ENCODE measurements at regions not wholly inside any gene's neighbourhood (a gene's known extent, or its start where the extent isn't known, plus 50 kb on each side); places are given as distances from the start of the nearest gene placed in this dataset.
"Not testable (repeated sequence)": the region's sequence is repeated elsewhere in the genome, so short reads cannot be mapped to it uniquely, and the experiment has no call there.

GRCh38 chr6:121794630-121795029, 359.2 kb downstream of the GJA1 start:
- no peak overlapping the region for H3K4me3 ChIP-seq (ENCODE audit: low read depth, low read length)
- H3K9me3 ChIP-seq (ENCODE audit: control insufficient read depth, insufficient read depth, low read length), result peaks cover 3% of the 10 kb centered on the region; the same call in 1 of the 2 replicates
- POLR2A ChIA-PET, result interaction anchor here (0.6 to 1.1 kb wide), 3 partner anchors 15 to 349 kb away, joined by 3 to 4 read pairs (median 3); no protein-coding TSS in a partner anchor
- CTCF ChIA-PET, result interaction anchor here (1.1 kb wide), 1 partner anchor 54 kb away, joined by 3 read pairs; no protein-coding TSS in a partner anchor
- no peaks in the 10 kb centered on the region for H3K27me3 ChIP-seq (ENCODE audit: control insufficient read depth, insufficient read depth, low read length)
- H3K27ac ChIP-seq (ENCODE audit: low read depth, low read length), result no peak overlapping the region
- TF ChIP-seq, protein P1, sequence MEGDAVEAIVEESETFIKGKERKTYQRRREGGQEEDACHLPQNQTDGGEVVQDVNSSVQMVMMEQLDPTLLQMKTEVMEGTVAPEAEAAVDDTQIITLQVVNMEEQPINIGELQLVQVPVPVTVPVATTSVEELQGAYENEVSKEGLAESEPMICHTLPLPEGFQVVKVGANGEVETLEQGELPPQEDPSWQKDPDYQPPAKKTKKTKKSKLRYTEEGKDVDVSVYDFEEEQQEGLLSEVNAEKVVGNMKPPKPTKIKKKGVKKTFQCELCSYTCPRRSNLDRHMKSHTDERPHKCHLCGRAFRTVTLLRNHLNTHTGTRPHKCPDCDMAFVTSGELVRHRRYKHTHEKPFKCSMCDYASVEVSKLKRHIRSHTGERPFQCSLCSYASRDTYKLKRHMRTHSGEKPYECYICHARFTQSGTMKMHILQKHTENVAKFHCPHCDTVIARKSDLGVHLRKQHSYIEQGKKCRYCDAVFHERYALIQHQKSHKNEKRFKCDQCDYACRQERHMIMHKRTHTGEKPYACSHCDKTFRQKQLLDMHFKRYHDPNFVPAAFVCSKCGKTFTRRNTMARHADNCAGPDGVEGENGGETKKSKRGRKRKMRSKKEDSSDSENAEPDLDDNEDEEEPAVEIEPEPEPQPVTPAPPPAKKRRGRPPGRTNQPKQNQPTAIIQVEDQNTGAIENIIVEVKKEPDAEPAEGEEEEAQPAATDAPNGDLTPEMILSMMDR (IDR thresholded peaks at IDR 0.05; ENCODE audit: low read depth, low read length), result no peak
- peak; percentile 74 for DNase-seq (ENCODE audit: low read depth, low spot score)

GRCh38 chr6:121797598-121797997, 362.2 kb downstream of the GJA1 start:
- H3K9me3 ChIP-seq (ENCODE audit: control insufficient read depth, insufficient read depth, low read length); H3K4me3 ChIP-seq (ENCODE audit: low read depth, low read length); DNase-seq (ENCODE audit: low read depth, low spot score); H3K27ac ChIP-seq (ENCODE audit: low read depth, low read length); H3K27me3 ChIP-seq (ENCODE audit: control insufficient read depth, insufficient read depth, low read length); CTCF ChIA-PET; POLR2A ChIA-PET: not testable (repeated sequence)

- H3K4me3 ChIP-seq (ENCODE audit: low read depth, low read length); DNase-seq (ENCODE audit: low read depth, low spot score); H3K9me3 ChIP-seq (ENCODE audit: control insufficient read depth, insufficient read depth, low read length); H3K27me3 ChIP-seq (ENCODE audit: control insufficient read depth, insufficient read depth, low read length); CTCF ChIA-PET; H3K27ac ChIP-seq (ENCODE audit: low read depth, low read length): not testable (repeated sequence)
- POLR2A ChIA-PET, result interaction anchor here (0.5 kb wide), 1 partner anchor 39 kb away, joined by 3 read pairs; no protein-coding TSS in a partner anchor
Observed at GRCh38 chr6:121798126-121798525, 362.7 kb downstream of the GJA1 start.

- Histone ChIP-seq H3K27me3 (ENCODE audit: control insufficient read depth, insufficient read depth, low read length) (no peaks in the 10 kb centered on the region), H3K27ac (ENCODE audit: low read depth, low read length) (no peak overlapping the region), H3K4me3 (ENCODE audit: low read depth, low read length) (no peak overlapping the region), H3K9me3 (ENCODE audit: control insufficient read depth, insufficient read depth, low read length) (peaks cover 8% of the 10 kb centered on the region; the same call in 1 of the 2 replicates)
- DNase-seq (ENCODE audit: low read depth, low spot score), result no peak
- TF ChIP-seq, protein P1 (IDR thresholded peaks at IDR 0.05; ENCODE audit: low read depth, low read length), result no peak
- ChIA-PET CTCF (no interaction called here), POLR2A (no interaction called here)
Observed at GRCh38 chr6:121799574-121799973, 364.1 kb downstream of the GJA1 start.

DNA sequence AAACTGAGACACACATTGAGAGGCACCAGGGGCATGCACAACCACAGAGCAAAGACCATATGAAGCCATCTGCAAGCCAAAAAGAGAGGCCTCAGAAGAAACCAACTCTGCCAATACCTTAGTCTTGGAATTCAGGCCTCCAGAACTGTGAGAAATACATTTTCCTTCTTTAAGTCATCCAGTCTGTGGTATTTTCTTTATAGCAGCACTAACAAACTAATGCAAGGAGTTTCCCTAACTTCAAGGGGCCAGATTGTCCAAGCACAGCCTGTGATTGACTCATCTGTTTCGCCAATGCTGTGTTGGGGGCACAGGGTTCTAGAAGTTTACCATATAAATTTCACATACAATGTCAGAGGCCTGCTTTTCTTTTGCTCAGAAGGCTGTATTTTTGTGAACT, 364.6 kb downstream of the GJA1 start:
- DNase-seq (ENCODE audit: low read depth, low spot score), result no peak
- H3K27me3 ChIP-seq (ENCODE audit: control insufficient read depth, insufficient read depth, low read length), result no peaks in the 10 kb centered on the region
- no peak overlapping the region for H3K4me3 ChIP-seq (ENCODE audit: low read depth, low read length)
- TF ChIP-seq, protein P1 (IDR thresholded peaks at IDR 0.05; ENCODE audit: low read depth, low read length), result no peak
- ChIA-PET CTCF (no interaction called here), POLR2A (no interaction called here)
- H3K9me3 ChIP-seq (ENCODE audit: control insufficient read depth, insufficient read depth, low read length), result peaks cover 8% of the 10 kb centered on the region; the same call in 1 of the 2 replicates
- no peak overlapping the region for H3K27ac ChIP-seq (ENCODE audit: low read depth, low read length)

- Histone ChIP-seq H3K4me3 (ENCODE audit: low read depth, low read length) (no peak overlapping the region), H3K27ac (ENCODE audit: low read depth, low read length) (no peak overlapping the region), H3K9me3 (ENCODE audit: control insufficient read depth, insufficient read depth, low read length) (peaks cover 5% of the 10 kb centered on the region; the same call in 1 of the 2 replicates), H3K27me3 (ENCODE audit: control insufficient read depth, insufficient read depth, low read length) (no peaks in the 10 kb centered on the region)
- TF ChIP-seq, protein P1 (IDR thresholded peaks at IDR 0.05; ENCODE audit: low read depth, low read length), result no peak
- ChIA-PET CTCF (interaction anchor here (0.6 to 1.5 kb wide), 2 partner anchors 43 to 379 kb away, joined by 3 to 4 read pairs; no protein-coding TSS in a partner anchor), POLR2A (no interaction called here)
- DNase-seq (ENCODE audit: low read depth, low spot score), result no peak
Observed at GRCh38 chr6:121806116-121806515, 370.7 kb downstream of the GJA1 start.

Data from AG04450 (cell line).